ENCODE measurements at regions not wholly inside any gene's neighbourhood (a gene's known extent, or its start where the extent isn't known, plus 50 kb on each side); places are given as distances from the start of the nearest gene placed in this dataset.

GRCh38 chr6:12640438-12640837 lies 76.1 kb upstream of the PHACTR1 start:
- H3K27me3 ChIP-seq (replicated peaks in 1 of 4; ENCODE audit: control insufficient read depth in 3 of 4, extremely low read depth in 1 of 4, insufficient read depth in 3 of 4, low read length in 3 of 4) = peaks cover 0 to 1% (median 0%) of the 10 kb centered on the region in 4 experiments; a peak in 1 of 7 replicates
- H3K4me2 ChIP-seq (ENCODE audit: insufficient read depth in 1 of 2, low read depth in 2 of 2, low read length in 2 of 2) = no peak overlapping the region
- H3K4me3 ChIP-seq (ENCODE audit: extremely low read depth in 1 of 4, insufficient read depth in 2 of 4, low read depth in 3 of 4, low read length in 4 of 4) = no peak overlapping the region
- ChIA-PET CTCF (ENCODE audit: partially characterized antibody) (interaction anchor here (1.3 to 2.1 kb wide), 2 partner anchors 253 to 259 kb away, joined by 4 to 5 read pairs; no protein-coding TSS in a partner anchor), POLR2A (ENCODE audit: partially characterized antibody) (no interaction called here)
- no peak overlapping the region for H3K56ac ChIP-seq (replicated peaks; ENCODE audit: insufficient read length, low read depth, low read length)
- no peaks in the 10 kb centered on the region for H3K79me1 ChIP-seq (ENCODE audit: low read depth, low read length)
- H2AFZ ChIP-seq (ENCODE audit: low read length) = no peak overlapping the region
- H2BK5ac ChIP-seq (ENCODE audit: low read depth, low read length) = no peak overlapping the region
- H2AK5ac ChIP-seq (ENCODE audit: low read depth, low read length) = no peak overlapping the region
- H3K18ac ChIP-seq (ENCODE audit: extremely low read depth, low read length) = no peak overlapping the region
- no peaks in the 10 kb centered on the region for H3K4me1 ChIP-seq (replicated peaks in 1 of 4; ENCODE audit: control insufficient read depth in 3 of 4, insufficient read depth in 4 of 4, low read length in 3 of 4)
- no peak overlapping the region for H2BK120ac ChIP-seq (replicated peaks; ENCODE audit: low read depth, low read length)
- H2BK20ac ChIP-seq (ENCODE audit: low read length) = no peak overlapping the region
- H4K91ac ChIP-seq (replicated peaks; ENCODE audit: insufficient read length, low read length) = no peak overlapping the region
- no peak overlapping the region for H3K9ac ChIP-seq (replicated peaks in 1 of 4; ENCODE audit: extremely low read depth in 1 of 4, low read depth in 3 of 4, low read length in 3 of 4)
- H2BK12ac ChIP-seq (ENCODE audit: low read depth, low read length) = no peak overlapping the region
- no peaks in the 10 kb centered on the region for H4K20me1 ChIP-seq (replicated peaks in 1 of 2; ENCODE audit: control insufficient read depth in 1 of 2, insufficient read depth in 2 of 2, low read length in 2 of 2)
- H3K36me3 ChIP-seq (ENCODE audit: control insufficient read depth in 2 of 4, insufficient read depth in 4 of 4, low read length in 3 of 4) = no peaks in the 10 kb centered on the region
- FAIRE-seq = no peak
- no peak for DNase-seq (ENCODE audit: low read depth in 1 of 2, low spot score in 2 of 2)
- H3K23me2 ChIP-seq (ENCODE audit: low read depth, low read length) = no peaks in the 10 kb centered on the region
- H3K27ac ChIP-seq (ENCODE audit: low read depth, low read length) = no peak overlapping the region
- H3K79me2 ChIP-seq (ENCODE audit: control insufficient read depth in 1 of 2, insufficient read depth in 2 of 2, low read length in 2 of 2) = no peaks in the 10 kb centered on the region
- WGBS, 2 experiments (ENCODE audit: extremely low coverage in 1 of 2, insufficient coverage in 1 of 2, insufficient read length in 1 of 2, insufficient replicate concordance in 2 of 2, low coverage in 1 of 2, low lambda C conversion rate in 2 of 2, missing lambda C conversion rate in 1 of 2) = 100% methylated on average over 1 of the region's 1 CpG; no CpG with 5 or more reads in 1 of the 2 experiments
- H3K4ac ChIP-seq (replicated peaks; ENCODE audit: insufficient read length, low read depth, low read length) = no peak overlapping the region
- H4K8ac ChIP-seq (ENCODE audit: extremely low read depth, insufficient read depth, low read length) = no peak overlapping the region
- no peak overlapping the region for H4K5ac ChIP-seq (ENCODE audit: insufficient read length, low read depth, low read length)
- H3K14ac ChIP-seq (ENCODE audit: insufficient read length) = no peak overlapping the region
- H3K9me3 ChIP-seq (ENCODE audit: insufficient read depth in 2 of 2, low read depth in 1 of 2, low read length in 1 of 2) = no peaks in the 10 kb centered on the region
- H2BK15ac ChIP-seq (ENCODE audit: low read length) = no peak overlapping the region
- H3K23ac ChIP-seq (ENCODE audit: insufficient read length) = no peak overlapping the region
- TF ChIP-seq, protein P1, sequence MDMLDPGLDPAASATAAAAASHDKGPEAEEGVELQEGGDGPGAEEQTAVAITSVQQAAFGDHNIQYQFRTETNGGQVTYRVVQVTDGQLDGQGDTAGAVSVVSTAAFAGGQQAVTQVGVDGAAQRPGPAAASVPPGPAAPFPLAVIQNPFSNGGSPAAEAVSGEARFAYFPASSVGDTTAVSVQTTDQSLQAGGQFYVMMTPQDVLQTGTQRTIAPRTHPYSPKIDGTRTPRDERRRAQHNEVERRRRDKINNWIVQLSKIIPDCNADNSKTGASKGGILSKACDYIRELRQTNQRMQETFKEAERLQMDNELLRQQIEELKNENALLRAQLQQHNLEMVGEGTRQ (IDR thresholded peaks at IDR 0.05; ENCODE audit: low read length) = no peak
- no peak for TF ChIP-seq POLR2A (IDR thresholded peaks at IDR 0.05; ENCODE audit: control extremely low read depth in 1 of 2, low read depth in 2 of 2, low read length in 2 of 2)
- no peak for TF ChIP-seq CBX5 (IDR thresholded peaks at IDR 0.05; ENCODE audit: low read depth, low read length)
- no peak for TF ChIP-seq KDM1A (IDR thresholded peaks at IDR 0.05; ENCODE audit: borderline replicate concordance, low read length)
- no peak for TF ChIP-seq TAF1 (IDR thresholded peaks at IDR 0.05; ENCODE audit: low read depth, low read length)
- TF ChIP-seq CREB1 (IDR thresholded peaks at IDR 0.05) = no peak
- no peak for TF ChIP-seq JUN (IDR thresholded peaks at IDR 0.05; ENCODE audit: low read depth, low read length)
- TF ChIP-seq JUND (IDR thresholded peaks at IDR 0.05; ENCODE audit: low read length) = no peak
- no peak for TF ChIP-seq TBP (IDR thresholded peaks at IDR 0.05; ENCODE audit: low read depth, low read length)
- TF ChIP-seq SIRT6 (IDR thresholded peaks at IDR 0.05; ENCODE audit: low read length) = no peak
- no peak for TF ChIP-seq SP1 (IDR thresholded peaks at IDR 0.05; ENCODE audit: low read depth, low read length)
- TF ChIP-seq BCL11A (IDR thresholded peaks at IDR 0.05; ENCODE audit: low read depth in 2 of 2, low read length in 2 of 2) = no peak
- no peak for TF ChIP-seq GTF2F1 (IDR thresholded peaks at IDR 0.05; ENCODE audit: borderline replicate concordance, low read depth, low read length)
- no peak for TF ChIP-seq SIN3A (conservative IDR thresholded peaks at IDR 0.05 in 1 of 2, IDR thresholded peaks at IDR 0.05 in 1 of 2; ENCODE audit: low read depth in 1 of 2, low read length in 2 of 2)
- no peak for TF ChIP-seq NRF1 (IDR thresholded peaks at IDR 0.05; ENCODE audit: low read depth, low read length)
- no peak for TF ChIP-seq CBX8 (IDR thresholded peaks at IDR 0.05; ENCODE audit: borderline replicate concordance, low read depth, low read length)

All from H1 (cell line).